PC-9 (cell line): ENCODE measurements at regions not wholly inside any gene's neighbourhood (a gene's known extent, or its start where the extent isn't known, plus 50 kb on each side); places are given as distances from the start of the nearest gene placed in this dataset.

Experiments used
- BruUV-seq: library from RNA; stranded (reverse); fragments of 400-500 nt; replicated peaks from 2 replicates; lab custom pipeline; 2021; lab: Mats Ljungman, UMichigan
- CTCF ChIA-PET: fragments of 300-600 bp; sonication (Branson Sonifier 250); formaldehyde crosslinking; loops from one replicate; lab custom pipeline; 2022; ENCODE audit warnings: antibody characterized with exemption; lab: Charles Lee
- POLR2A ChIA-PET: fragments of 300-600 bp; sonication (Branson Sonifier 250); formaldehyde crosslinking; loops from one replicate; lab custom pipeline; 2022; ENCODE audit warnings: antibody characterized with exemption; ENCODE audit not compliant: unreplicated experiment; lab: Charles Lee
- DNase-seq, 2 experiments: peaks; one replicate each; pipeline versions ENCODE4 v3.0.0 to v3.0.0-alpha.2; 2015 to 2022; ENCODE audit warnings: mixed read lengths in 1 of 2
- H2AFZ ChIP-seq: fragments of 200-600 bp; sonication (generic); 2 replicates; pipeline ENCODE4 v1.8.1; 2017; ENCODE audit warnings: antibody characterized with exemption
- H3F3A ChIP-seq: fragments of 200-600 bp; sonication (generic); 2 replicates; pipeline ENCODE4 v1.8.1; 2017; ENCODE audit warnings: antibody characterized with exemption, mild to moderate bottlenecking, low read depth; ENCODE audit not compliant: insufficient read depth
- H3K27ac ChIP-seq: fragments of 200-600 bp; sonication (generic); 2 replicates; pipeline ENCODE4 v1.6.1; 2016; ENCODE audit warnings: mixed run types
- H3K27me3 ChIP-seq: fragments of 200-600 bp; sonication (generic); 2 replicates; pipeline ENCODE4 v1.6.1; 2016; ENCODE audit warnings: low read depth, mixed run types; ENCODE audit not compliant: insufficient read depth
- H3K36me3 ChIP-seq: fragments of 200-600 bp; sonication (generic); 2 replicates; pipeline ENCODE4 v1.6.1; 2016; ENCODE audit warnings: low read depth, mixed run types
- H3K4me1 ChIP-seq: fragments of 200-600 bp; sonication (generic); replicated peaks from 2 replicates; pipeline ENCODE4 v1.6.1; 2016; ENCODE audit warnings: mixed run types; ENCODE audit not compliant: insufficient read depth
- H3K4me2 ChIP-seq: fragments of 200-600 bp; sonication (generic); 2 replicates; pipeline ENCODE4 v1.6.1; 2017; ENCODE audit warnings: mixed run types
- H3K4me3 ChIP-seq: fragments of 200-600 bp; sonication (generic); 2 replicates; pipeline ENCODE4 v1.6.1; 2016; ENCODE audit warnings: mixed run types
- H3K79me2 ChIP-seq: fragments of 200-600 bp; sonication (generic); 2 replicates; pipeline ENCODE4 v1.6.1; 2017; ENCODE audit warnings: low read depth, mixed run types
- H3K9me2 ChIP-seq: fragments of 200-600 bp; sonication (generic); 2 replicates; pipeline ENCODE4 v1.8.1; 2017; ENCODE audit warnings: mild to moderate bottlenecking; ENCODE audit not compliant: insufficient read depth
- H3K9me3 ChIP-seq: fragments of 200-600 bp; sonication (generic); 2 replicates; pipeline ENCODE4 v1.8.1; 2016; ENCODE audit warnings: low read depth; ENCODE audit not compliant: insufficient read depth
- H4K20me1 ChIP-seq: fragments of 200-600 bp; sonication (generic); 2 replicates; pipeline ENCODE4 v1.8.1; 2017; ENCODE audit not compliant: insufficient read depth
- EZH2 ChIP-seq: fragments of 200-600 bp; sonication (generic); IDR thresholded peaks from 2 replicates; pipeline ENCODE4 v1.8.0; 2017; ENCODE audit warnings: antibody characterized with exemption, low read depth
- intact Hi-C: fragments of 100-400 bp; cut with micrococcal nuclease; formaldehyde crosslinking; loops from one replicate; pipeline ENCODE4 v1.10.0; 2022; ENCODE audit not compliant: unreplicated experiment
- TF ChIP-seq, protein P1 (sequence below): fragments of 200-600 bp; sonication (generic); conservative IDR thresholded peaks from 2 replicates; pipeline ENCODE4 v1.6.1; 2017; ENCODE audit warnings: mixed run types, antibody characterized with exemption, mild to moderate bottlenecking, moderate library complexity

DNA sequence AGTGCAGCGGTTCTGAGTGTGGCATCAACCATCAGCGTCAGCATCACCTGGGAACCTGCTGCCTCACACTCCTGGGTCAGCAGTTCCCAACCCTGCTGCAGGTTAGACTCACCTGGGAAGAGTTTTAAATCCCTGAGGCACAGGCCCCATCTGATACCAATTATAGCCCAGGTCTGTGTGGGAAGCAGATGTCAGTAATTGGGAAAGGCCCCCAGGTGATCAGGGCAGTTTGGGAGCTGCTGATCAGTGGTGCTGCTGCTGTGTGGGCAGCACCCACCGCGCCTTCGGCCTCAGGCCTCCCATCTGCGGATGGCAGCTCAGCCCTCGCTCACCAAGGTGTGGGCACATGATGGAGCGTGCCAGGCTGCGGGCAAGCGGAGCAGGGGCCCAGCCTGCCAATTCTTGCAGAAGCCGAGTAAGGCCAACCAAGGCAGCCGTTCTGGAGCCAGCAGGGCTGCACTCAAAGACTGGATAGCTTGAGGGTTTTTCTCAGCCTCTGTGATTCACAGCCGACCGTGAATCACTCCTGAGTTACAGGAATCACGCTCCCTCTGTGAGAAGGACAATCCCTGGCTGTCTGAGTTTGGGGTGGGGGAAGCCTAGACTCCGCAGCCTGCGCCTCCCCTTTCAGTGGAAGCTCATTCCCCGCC, 155.6 kb upstream of the SFSWAP start:
- H3K4me2 ChIP-seq = no peak overlapping the region
- no peak overlapping the region for H3K27ac ChIP-seq
- H3K4me3 ChIP-seq = no peak overlapping the region
- H3F3A ChIP-seq = no peaks in the 10 kb centered on the region
- ChIA-PET CTCF (no interaction called here), POLR2A (no interaction called here)
- H3K9me2 ChIP-seq = no peaks in the 10 kb centered on the region
- TF ChIP-seq, protein P1, sequence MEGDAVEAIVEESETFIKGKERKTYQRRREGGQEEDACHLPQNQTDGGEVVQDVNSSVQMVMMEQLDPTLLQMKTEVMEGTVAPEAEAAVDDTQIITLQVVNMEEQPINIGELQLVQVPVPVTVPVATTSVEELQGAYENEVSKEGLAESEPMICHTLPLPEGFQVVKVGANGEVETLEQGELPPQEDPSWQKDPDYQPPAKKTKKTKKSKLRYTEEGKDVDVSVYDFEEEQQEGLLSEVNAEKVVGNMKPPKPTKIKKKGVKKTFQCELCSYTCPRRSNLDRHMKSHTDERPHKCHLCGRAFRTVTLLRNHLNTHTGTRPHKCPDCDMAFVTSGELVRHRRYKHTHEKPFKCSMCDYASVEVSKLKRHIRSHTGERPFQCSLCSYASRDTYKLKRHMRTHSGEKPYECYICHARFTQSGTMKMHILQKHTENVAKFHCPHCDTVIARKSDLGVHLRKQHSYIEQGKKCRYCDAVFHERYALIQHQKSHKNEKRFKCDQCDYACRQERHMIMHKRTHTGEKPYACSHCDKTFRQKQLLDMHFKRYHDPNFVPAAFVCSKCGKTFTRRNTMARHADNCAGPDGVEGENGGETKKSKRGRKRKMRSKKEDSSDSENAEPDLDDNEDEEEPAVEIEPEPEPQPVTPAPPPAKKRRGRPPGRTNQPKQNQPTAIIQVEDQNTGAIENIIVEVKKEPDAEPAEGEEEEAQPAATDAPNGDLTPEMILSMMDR = no peak
- no peak for TF ChIP-seq EZH2
- no peak overlapping the region for H2AFZ ChIP-seq
- no peaks in the 10 kb centered on the region for H3K79me2 ChIP-seq
- no peak for DNase-seq
- no peaks in the 10 kb centered on the region for H3K4me1 ChIP-seq
- H4K20me1 ChIP-seq = no peaks in the 10 kb centered on the region
- intact Hi-C loops = no loop called here
- no peaks in the 10 kb centered on the region for H3K9me3 ChIP-seq
- BruUV-seq = no TSS peak
- peaks cover 82% of the 10 kb centered on the region for H3K27me3 ChIP-seq
- H3K36me3 ChIP-seq = no peaks in the 10 kb centered on the region

DNA sequence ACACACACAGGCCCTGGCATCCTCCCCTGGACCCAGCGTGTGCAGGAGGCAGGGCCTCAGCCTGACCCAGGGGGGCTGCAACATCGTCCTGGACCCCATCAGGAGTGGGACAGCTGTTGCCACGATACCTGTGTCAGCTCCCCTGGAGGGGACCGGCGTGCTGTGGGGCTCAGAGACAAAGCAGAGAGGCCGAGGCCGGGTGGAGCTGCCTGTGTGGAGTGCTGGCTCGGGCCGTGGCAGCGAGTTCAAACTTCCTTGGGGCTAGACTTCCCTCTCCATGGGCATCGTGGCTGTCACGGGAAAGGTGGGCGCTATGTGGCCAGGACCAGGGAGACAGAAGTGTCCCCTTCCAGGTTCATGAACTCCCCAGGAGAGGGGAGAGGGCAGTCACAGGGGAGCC, 155.0 kb upstream of the SFSWAP start:
- H3K9me3 ChIP-seq = no peaks in the 10 kb centered on the region
- H3K4me1 ChIP-seq = no peaks in the 10 kb centered on the region
- H3K9me2 ChIP-seq = no peaks in the 10 kb centered on the region
- intact Hi-C loops = no loop called here
- no TSS peak for BruUV-seq
- ChIA-PET CTCF (no interaction called here), POLR2A (no interaction called here)
- H3K4me2 ChIP-seq = no peak overlapping the region
- no peak for DNase-seq
- H3K36me3 ChIP-seq = no peaks in the 10 kb centered on the region
- TF ChIP-seq, protein P1 = no peak
- TF ChIP-seq EZH2 = no peak
- H3K4me3 ChIP-seq = no peak overlapping the region
- peaks cover 80% of the 10 kb centered on the region for H3K27me3 ChIP-seq
- no peak overlapping the region for H3K27ac ChIP-seq
- H4K20me1 ChIP-seq = no peaks in the 10 kb centered on the region
- H3K79me2 ChIP-seq = no peaks in the 10 kb centered on the region
- H2AFZ ChIP-seq = no peak overlapping the region
- H3F3A ChIP-seq = no peaks in the 10 kb centered on the region

DNA sequence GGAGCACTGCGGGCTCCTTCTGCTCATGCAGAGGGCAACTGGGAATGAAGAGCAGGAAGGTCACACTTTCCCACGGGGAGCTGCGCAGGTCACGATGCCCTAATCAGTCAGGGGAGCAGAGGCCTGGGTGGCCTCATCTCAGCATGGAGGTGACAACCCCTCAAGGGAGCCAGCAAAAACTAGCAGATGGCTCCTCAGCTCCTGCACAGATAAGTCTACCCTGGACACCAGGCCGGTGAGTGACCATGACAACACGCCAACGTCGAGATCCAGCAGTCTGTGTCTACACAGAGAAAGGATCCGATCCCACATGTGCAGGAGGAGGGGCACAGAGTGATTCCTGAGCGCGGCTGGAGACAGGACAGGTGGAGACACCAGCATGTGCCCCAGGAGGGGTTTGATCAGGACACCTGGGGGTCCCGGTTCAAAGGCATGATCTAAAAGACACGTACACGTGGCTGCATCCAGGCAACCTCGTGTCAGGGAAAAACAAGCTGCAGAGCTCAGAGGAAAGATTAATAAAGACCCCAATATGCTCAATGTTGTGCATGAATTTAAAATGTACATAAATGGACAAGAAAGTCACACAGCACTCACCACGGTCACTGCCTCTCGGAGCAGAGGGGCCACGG, 153.7 kb upstream of the SFSWAP start:
- TF ChIP-seq EZH2 = no peak
- TF ChIP-seq, protein P1 = no peak
- H3F3A ChIP-seq = no peaks in the 10 kb centered on the region
- H3K4me1 ChIP-seq = no peaks in the 10 kb centered on the region
- no peaks in the 10 kb centered on the region for H3K36me3 ChIP-seq
- H3K4me2 ChIP-seq = no peak overlapping the region
- no peak overlapping the region for H2AFZ ChIP-seq
- ChIA-PET CTCF (no interaction called here), POLR2A (no interaction called here)
- no peak overlapping the region for H3K27ac ChIP-seq
- H3K4me3 ChIP-seq = no peak overlapping the region
- no peaks in the 10 kb centered on the region for H4K20me1 ChIP-seq
- intact Hi-C loops = no loop called here
- H3K9me3 ChIP-seq = no peaks in the 10 kb centered on the region
- no peak for DNase-seq
- no peaks in the 10 kb centered on the region for H3K79me2 ChIP-seq
- BruUV-seq = no TSS peak
- H3K9me2 ChIP-seq = no peaks in the 10 kb centered on the region
- peaks cover 80% of the 10 kb centered on the region for H3K27me3 ChIP-seq
